Gastrocnemius medialis (tissue), 4 donors: ENCODE measurements at regions not wholly inside any gene's neighbourhood (a gene's known extent, or its start where the extent isn't known, plus 50 kb on each side); places are given as distances from the start of the nearest gene placed in this dataset.

ENCODE experiments used
- ATAC-seq, 2 donors: fragments of 150-250 bp; one replicate each; pipeline ENCODE4 v1.9.1; 2016
- DNase-seq, 2 donors: peaks; one replicate each; pipeline ENCODE4 v3.0.0-alpha.2; 2019
- H3K27ac ChIP-seq, 4 donors: fragments of 200-600 bp; sonication (generic); 1 replicate in 1 of 4; 2 replicates in 3 of 4; pipeline ENCODE4 v1.5.1; 2016 to 2018; ENCODE audit warnings: mild to moderate bottlenecking in 2 of 4, moderate library complexity in 1 of 4
- H3K27me3 ChIP-seq, 3 donors: fragments of 200-600 bp; sonication (generic) in 2 of 3; 1 replicate in 1 of 3; 2 replicates in 2 of 3; pipeline versions ENCODE4 v1.5.1 to v1.6.0; 2016 to 2019; ENCODE audit warnings: mild to moderate bottlenecking in 1 of 3, moderate library complexity in 1 of 3
- H3K36me3 ChIP-seq, 2 donors: fragments of 200-600 bp; sonication (generic) in 1 of 2; one replicate each; pipeline ENCODE4 v1.5.1; 2017 to 2018
- H3K4me1 ChIP-seq, 2 donors: fragments of 200-600 bp; sonication (generic) in 1 of 2; one replicate each; pipeline ENCODE4 v1.5.1; 2016 to 2017; ENCODE audit warnings: mild to moderate bottlenecking in 2 of 2
- H3K4me3 ChIP-seq, 4 donors: fragments of 200-600 bp; sonication (generic) in 3 of 4; 1 replicate in 1 of 4; 2 replicates in 3 of 4; pipeline ENCODE4 v1.5.1; 2016 to 2019; ENCODE audit warnings: mild to moderate bottlenecking in 2 of 4
- H3K9me3 ChIP-seq, 3 donors: fragments of 200-600 bp; sonication (generic) in 2 of 3; 1 replicate in 1 of 3; 2 replicates in 2 of 3; pipeline ENCODE4 v1.5.1; 2016 to 2019
- CTCF ChIP-seq, 5 experiments: fragments of 450-650 bp in 3 of 5; fragments of 200-600 bp in 2 of 5; sonication (generic) in 2 of 5; IDR thresholded peaks in 4 of 5; conservative IDR thresholded peaks in 1 of 5; 1 replicate in 4 of 5; 2 replicates in 1 of 5; pipeline ENCODE4 v1.5.1; 2016 to 2019; ENCODE audit warnings: antibody characterized with exemption in 5 of 5, mild to moderate bottlenecking in 3 of 5, moderate library complexity in 3 of 5
- POLR2A ChIP-seq, 2 donors: fragments of 450-650 bp; IDR thresholded peaks; one replicate each; pipeline ENCODE4 v1.6.1; 2017; ENCODE audit warnings: antibody characterized with exemption in 2 of 2, mild to moderate bottlenecking in 2 of 2, moderate library complexity in 2 of 2
- in situ Hi-C, 4 donors: fragments of 200-750 bp; cut with MboI; loops; one replicate each; pipeline versions ENCODE4 v1.15.0 to v1.8.0; 2017; ENCODE audit warnings: low sequenced_read_pairs in 4 of 4
- intact Hi-C: fragments of 100-400 bp; cut with DNase I; formaldehyde crosslinking; loops from one replicate; pipeline ENCODE4 v1.15.1; 2023; ENCODE audit warnings: low total_unique reads

DNA sequence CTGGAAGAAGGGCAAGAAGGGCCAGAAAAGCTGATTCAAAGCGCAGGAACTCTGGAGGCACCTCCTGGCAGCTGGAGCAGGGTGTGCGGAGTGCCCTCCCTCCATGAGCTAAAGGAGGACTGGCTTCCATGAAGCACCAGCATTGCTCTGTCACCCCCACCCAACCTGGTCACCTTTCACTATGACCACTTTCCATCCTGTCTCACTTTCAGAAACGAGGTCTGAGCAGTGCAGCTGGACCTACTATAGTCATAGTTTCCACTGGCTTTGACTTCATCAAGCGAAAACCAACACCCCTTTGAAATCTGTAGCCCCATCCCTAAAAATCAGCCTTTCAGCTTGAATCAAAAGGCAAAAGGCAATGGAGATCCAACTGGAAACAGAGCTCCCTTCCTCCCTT, 84.8 kb upstream of the CACNA1E start:
- no peaks in the 10 kb centered on the region for H3K9me3 ChIP-seq
- no peaks in the 10 kb centered on the region for H3K36me3 ChIP-seq
- TF ChIP-seq POLR2A (IDR thresholded peaks at IDR 0.05) (no peak), CTCF (IDR thresholded peaks at IDR 0.05 in 4 of 5, conservative IDR thresholded peaks at IDR 0.05 in 1 of 5) (no peak)
- ATAC-seq (no peak), DNase-seq (no peak)
- H3K27ac ChIP-seq = no peak overlapping the region
- no peak overlapping the region for H3K4me3 ChIP-seq
- no peaks in the 10 kb centered on the region for H3K4me1 ChIP-seq
- in situ Hi-C loops (no loop called here), intact Hi-C loops (no loop called here)
- no peaks in the 10 kb centered on the region for H3K27me3 ChIP-seq

DNA sequence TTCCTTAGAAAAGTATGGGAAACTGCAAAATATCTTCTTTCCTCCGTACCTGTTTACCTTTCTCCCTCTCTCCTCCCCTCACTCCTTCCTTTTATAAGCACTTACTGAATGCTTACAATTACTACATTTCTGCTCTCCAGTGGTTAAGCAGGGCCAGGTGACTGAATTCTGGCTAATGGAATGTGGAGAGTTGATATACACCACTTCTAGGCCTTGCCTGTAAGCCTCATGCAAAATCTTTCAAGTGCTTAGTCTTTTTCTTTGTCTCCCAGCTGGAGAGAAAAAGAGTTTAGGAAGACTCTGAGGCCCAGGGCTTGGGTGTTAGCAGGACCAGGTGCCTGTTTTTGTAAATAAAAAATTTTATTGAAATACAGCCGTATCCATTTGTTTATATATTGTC, 77.7 kb upstream of the CACNA1E start:
- Histone ChIP-seq H3K4me1 (no peaks in the 10 kb centered on the region), H3K27ac (no peak overlapping the region), H3K9me3 (no peaks in the 10 kb centered on the region), H3K27me3 (no peaks in the 10 kb centered on the region), H3K36me3 (no peaks in the 10 kb centered on the region), H3K4me3 (no peak overlapping the region)
- TF ChIP-seq CTCF (IDR thresholded peaks at IDR 0.05 in 4 of 5, conservative IDR thresholded peaks at IDR 0.05 in 1 of 5) = no peak
- no peak for TF ChIP-seq POLR2A (IDR thresholded peaks at IDR 0.05)
- in situ Hi-C loops = no loop called here
- intact Hi-C loops = loop anchor here (10.0 kb wide), 1 partner anchor 59 kb away; no protein-coding TSS in a partner anchor
- ATAC-seq = no peak
- DNase-seq = no peak

- TF ChIP-seq CTCF (IDR thresholded peaks at IDR 0.05 in 4 of 5, conservative IDR thresholded peaks at IDR 0.05 in 1 of 5) = no peak
- no peak for TF ChIP-seq POLR2A (IDR thresholded peaks at IDR 0.05)
- H3K4me1 ChIP-seq = no peaks in the 10 kb centered on the region
Observed at GRCh38 chr1:181406989-181407388, 76.3 kb upstream of the CACNA1E start.

DNA sequence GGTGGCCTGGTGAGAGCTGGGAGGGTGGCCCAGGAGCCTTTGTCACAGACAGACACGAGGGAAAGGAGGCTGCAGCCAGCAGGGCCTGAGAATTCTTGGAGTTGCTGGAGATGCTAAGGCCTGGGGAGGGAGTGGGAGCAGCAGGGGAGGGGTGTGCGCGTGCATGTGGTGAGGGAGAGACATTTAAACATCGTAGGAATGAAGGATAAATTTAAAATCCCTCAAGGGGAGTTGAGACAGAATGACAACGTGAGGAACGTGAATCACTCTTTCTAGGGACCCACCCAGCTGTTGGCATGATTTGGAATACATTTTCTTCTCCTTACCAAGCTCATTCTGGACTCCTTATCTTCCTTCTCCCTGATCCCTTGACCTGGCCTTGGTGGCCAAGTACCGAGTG, 73.3 kb upstream of the CACNA1E start:
- intact Hi-C loops (loop anchor here (10.0 kb wide), 1 partner anchor 55 kb away; no protein-coding TSS in a partner anchor), in situ Hi-C loops (no loop called here)
- Histone ChIP-seq H3K4me3 (no peak overlapping the region), H3K27me3 (no peaks in the 10 kb centered on the region), H3K36me3 (no peaks in the 10 kb centered on the region), H3K9me3 (no peaks in the 10 kb centered on the region), H3K27ac (no peak overlapping the region), H3K4me1 (no peaks in the 10 kb centered on the region)
- no peak for DNase-seq
- no peak for ATAC-seq
- TF ChIP-seq POLR2A (IDR thresholded peaks at IDR 0.05) (no peak), CTCF (IDR thresholded peaks at IDR 0.05 in 4 of 5, conservative IDR thresholded peaks at IDR 0.05 in 1 of 5) (no peak)

More at GRCh38 chr1:181406989-181407388, 76.3 kb upstream of the CACNA1E start:
- ATAC-seq = no peak
- no peaks in the 10 kb centered on the region for H3K36me3 ChIP-seq
- in situ Hi-C loops (no loop called here), intact Hi-C loops (loop anchor here (10.0 kb wide), 1 partner anchor 58 kb away; no protein-coding TSS in a partner anchor)
- no peak for DNase-seq
- no peaks in the 10 kb centered on the region for H3K9me3 ChIP-seq
- no peak overlapping the region for H3K27ac ChIP-seq
- H3K27me3 ChIP-seq = no peaks in the 10 kb centered on the region
- H3K4me3 ChIP-seq = no peak overlapping the region

- ATAC-seq (no peak), DNase-seq (no peak)
- Histone ChIP-seq H3K4me3 (no peak overlapping the region), H3K27ac (no peak overlapping the region), H3K27me3 (no peaks in the 10 kb centered on the region), H3K4me1 (no peaks in the 10 kb centered on the region), H3K36me3 (no peaks in the 10 kb centered on the region), H3K9me3 (no peaks in the 10 kb centered on the region)
- in situ Hi-C loops (no loop called here), intact Hi-C loops (no loop called here)
- no peak for TF ChIP-seq CTCF (IDR thresholded peaks at IDR 0.05 in 4 of 5, conservative IDR thresholded peaks at IDR 0.05 in 1 of 5)
- no peak for TF ChIP-seq POLR2A (IDR thresholded peaks at IDR 0.05)
Observed at GRCh38 chr1:181412746-181413145, 70.6 kb upstream of the CACNA1E start.
